ENCODE measurements at regions not wholly inside any gene's neighbourhood (a gene's known extent, or its start where the extent isn't known, plus 50 kb on each side); places are given as distances from the start of the nearest gene placed in this dataset.
A peak's percentile ranks its signal among the peaks of the same experiment; 100 is the strongest.

DNA sequence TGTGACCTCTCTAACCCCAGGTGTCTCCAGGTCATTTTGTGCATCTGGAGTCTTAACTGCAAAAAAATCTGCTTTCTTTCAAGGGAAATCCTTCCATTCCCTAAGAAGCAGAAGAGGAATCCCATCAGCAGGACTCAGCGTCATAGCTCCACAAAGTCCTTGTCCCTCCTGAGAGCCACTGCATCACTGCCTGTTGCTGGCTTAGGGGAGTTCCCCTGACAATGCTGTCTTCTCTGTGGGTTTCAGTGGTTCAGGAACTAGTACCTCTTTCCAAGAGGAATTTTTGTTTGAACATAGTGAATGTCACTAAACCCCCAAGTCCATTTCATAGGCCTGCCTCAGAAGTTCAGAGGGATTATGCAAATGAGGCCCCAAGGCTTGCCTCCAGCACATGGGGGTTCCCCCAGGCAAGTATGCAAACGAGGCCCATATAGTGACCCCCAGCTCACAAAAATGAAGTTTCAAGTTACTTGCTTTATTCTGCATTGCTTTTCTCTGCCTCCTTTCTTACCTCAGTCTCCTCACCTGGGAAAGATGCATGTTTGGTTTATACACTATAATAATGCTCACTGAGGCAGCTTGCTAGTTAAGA is 513.9 kb upstream of the MEX3C start:
- ChIA-PET RAD21 (ENCODE audit: unreplicated experiment) (interaction anchor here (1.0 to 1.4 kb wide), 2 partner anchors 20 to 25 kb away, joined by 4 to 5 read pairs; no protein-coding TSS in a partner anchor), POLR2A (no interaction called here), CTCF (interaction anchor here (0.7 to 1.5 kb wide), 2 partner anchors 43 to 578 kb away, joined by 3 to 5 read pairs; no protein-coding TSS in a partner anchor), SMC1A (ENCODE audit: uncharacterized antibody, unreplicated experiment) (interaction anchor here (0.6 to 1.8 kb wide), 10 partner anchors 8 to 168 kb away, joined by 3 to 5 read pairs (median 4); no protein-coding TSS in a partner anchor)
- Histone ChIP-seq H3K27me3 (replicated peaks in 1 of 2; ENCODE audit: control insufficient read depth in 2 of 2, insufficient read depth in 2 of 2, low read length in 1 of 2) (no peaks in the 10 kb centered on the region), H3K4me3 (no peak overlapping the region), H3K9ac (ENCODE audit: control insufficient read depth, insufficient read depth, low read length) (no peak overlapping the region), H3K27ac (ENCODE audit: control insufficient read depth, insufficient read depth) (no peak overlapping the region), H3K79me2 (ENCODE audit: control insufficient read depth, insufficient read depth, low read length) (no peaks in the 10 kb centered on the region), H4K20me1 (ENCODE audit: control insufficient read depth, insufficient read depth) (no peaks in the 10 kb centered on the region), H3K9me3 (replicated peaks; ENCODE audit: control insufficient read depth, insufficient read depth, low read length) (peaks cover 12% of the 10 kb centered on the region; the same call in 2 of the 3 replicates), H3K36me3 (ENCODE audit: control insufficient read depth in 2 of 2, insufficient read depth in 2 of 2, low read length in 1 of 2) (no peaks in the 10 kb centered on the region), H3K4me1 (ENCODE audit: control insufficient read depth, insufficient read depth, low read length) (peaks cover 31% of the 10 kb centered on the region), H3K4me2 (ENCODE audit: control insufficient read depth, insufficient read depth) (peak overlapping the region; percentile 53), H2AFZ (ENCODE audit: control insufficient read depth, low read depth, low read length) (no peak overlapping the region)
- peak; percentile 23 for FAIRE-seq
- WGBS (ENCODE audit: insufficient coverage, insufficient replicate concordance, low lambda C conversion rate, missing lambda C conversion rate): 26% methylated on average over 2 of the region's 2 CpGs
- in situ Hi-C loops (cut with MboI) (no loop called here), intact Hi-C loops (cut with micrococcal nuclease; ENCODE audit: unreplicated experiment) (no loop called here)
- DNase-seq (ENCODE audit: low read depth, low spot score): no peak
- TF ChIP-seq POU2F2 (IDR thresholded peaks at IDR 0.05; ENCODE audit: borderline replicate concordance, low read depth, low read length) (peak; percentile 98), ZBTB11 (CRISPR knock-in tag; IDR thresholded peaks at IDR 0.05) (no peak), IKZF1 (conservative IDR thresholded peaks at IDR 0.05) (0 out of 2 replicates have a peak, but pooled peaks have one; percentile 31), TBL1XR1 (IDR thresholded peaks at IDR 0.05; ENCODE audit: low read depth, low read length) (0 out of 2 replicates have a peak, but pooled peaks have one; percentile 21), IKZF2 (IDR thresholded peaks at IDR 0.05) (peak; percentile 21 to 29; a peak in 2 of 4 replicates)
- BruUV-seq (replicated peaks): no TSS peak
- peak; percentile 89 for ATAC-seq

Measured in GM12878 (cell line).